GM12875 (cell line): ENCODE measurements at regions not wholly inside any gene's neighbourhood (a gene's known extent, or its start where the extent isn't known, plus 50 kb on each side); places are given as distances from the start of the nearest gene placed in this dataset.

Experiments used
- H3K4me3 ChIP-seq: one replicate; pipeline ENCODE4 v1.5.1; 2011; ENCODE audit warnings: low read depth, low read length, control low read depth
- CTCF ChIP-seq: IDR thresholded peaks from 2 replicates; pipeline ENCODE4 v1.5.1; 2011; ENCODE audit warnings: low read depth, mild to moderate bottlenecking, control low read depth, inconsistent platforms, low read length, moderate library complexity, borderline replicate concordance; ENCODE audit not compliant: insufficient read depth

GRCh38 chr10:77695186-77695585 is 57.6 kb upstream of the KCNMA1 start:
- no peak for TF ChIP-seq CTCF
- H3K4me3 ChIP-seq = no peak overlapping the region

- no peak overlapping the region for H3K4me3 ChIP-seq
- no peak for TF ChIP-seq CTCF
Measured at GRCh38 chr10:77692782-77693181, 55.2 kb upstream of the KCNMA1 start.

- TF ChIP-seq CTCF = no peak
- H3K4me3 ChIP-seq = no peak overlapping the region
Measured at GRCh38 chr10:77689339-77689738, 51.7 kb upstream of the KCNMA1 start.

GRCh38 chr10:77687621-77688020 is 50.0 kb upstream of the KCNMA1 start:
- no peak for TF ChIP-seq CTCF
- H3K4me3 ChIP-seq = no peak overlapping the region
